Panc1 (cell line): ENCODE measurements at regions not wholly inside any gene's neighbourhood (a gene's known extent, or its start where the extent isn't known, plus 50 kb on each side); places are given as distances from the start of the nearest gene placed in this dataset.

ENCODE experiments used
- ATAC-seq: fragments of 200-7000 bp; cut with Tn5 transposase; 2 replicates; pipeline ENCODE4 v1.9.1; 2020; ENCODE audit warnings: mild to moderate bottlenecking, moderate library complexity
- BruUV-seq: library from RNA; stranded (reverse); fragments of 400-500 nt; replicated peaks from 2 replicates; lab custom pipeline; 2021; lab: Mats Ljungman, UMichigan
- CTCF ChIA-PET: fragments of 300-600 bp; sonication (Branson Sonifier 250); formaldehyde crosslinking; loops from one replicate; lab custom pipeline; 2022; ENCODE audit warnings: antibody characterized with exemption; lab: Charles Lee
- POLR2A ChIA-PET: fragments of 300-600 bp; sonication (Branson Sonifier 250); formaldehyde crosslinking; loops from one replicate; lab custom pipeline; 2022; ENCODE audit warnings: antibody characterized with exemption; lab: Charles Lee
- DNase-seq: peaks from one replicate; pipeline ENCODE4 v3.0.0-alpha.2; 2010; ENCODE audit warnings: low read depth, low spot score
- H3K27ac ChIP-seq: 2 replicates; pipeline ENCODE4 v1.5.1; 2011; ENCODE audit warnings: mild to moderate bottlenecking, low read length, inconsistent platforms
- H3K27me3 ChIP-seq: fragments of 200-500 bp; sonication (Bioruptor generic); 2 replicates; pipeline ENCODE4 v1.6.0; 2014; ENCODE audit warnings: low read length, inconsistent platforms; ENCODE audit not compliant: control insufficient read depth, insufficient read depth
- H3K36me3 ChIP-seq: fragments of 200-500 bp; sonication (Bioruptor generic); 2 replicates; pipeline ENCODE4 v1.5.1; 2014; ENCODE audit warnings: inconsistent platforms, mild to moderate bottlenecking, low read length, moderate library complexity; ENCODE audit not compliant: control insufficient read depth, insufficient read depth
- H3K4me1 ChIP-seq: 2 replicates; pipeline ENCODE4 v1.5.1; 2011; ENCODE audit warnings: inconsistent platforms, mild to moderate bottlenecking, low read length, moderate library complexity; ENCODE audit not compliant: control insufficient read depth, insufficient read depth
- H3K4me3 ChIP-seq, 2 experiments: 2 replicates each; pipeline ENCODE4 v1.5.1; 2011 to 2012; ENCODE audit warnings: low read depth in 2 of 2, low read length in 2 of 2, mild to moderate bottlenecking in 2 of 2, inconsistent platforms in 1 of 2, moderate library complexity in 1 of 2
- H3K9me3 ChIP-seq: fragments of 200-500 bp; sonication (Bioruptor generic); 2 replicates; pipeline ENCODE4 v1.5.1; 2014; ENCODE audit warnings: low read depth, mild to moderate bottlenecking, inconsistent platforms, low read length, moderate library complexity; ENCODE audit not compliant: control insufficient read depth, insufficient read depth
- POLR2AphosphoS5 ChIP-seq: IDR thresholded peaks from 2 replicates; pipeline ENCODE4 v1.6.1; 2012; ENCODE audit warnings: mild to moderate bottlenecking, low read depth, low read length, moderate library complexity
- REST ChIP-seq, 2 experiments: IDR thresholded peaks; 2 replicates each; pipeline ENCODE4 v1.6.1; 2011 to 2012; ENCODE audit warnings: low read depth in 2 of 2, control low read depth in 1 of 2, low read length in 1 of 2, mild to moderate bottlenecking in 1 of 2, moderate library complexity in 1 of 2; ENCODE audit not compliant: insufficient read depth in 1 of 2
- SIN3A ChIP-seq: IDR thresholded peaks from 2 replicates; pipeline ENCODE4 v1.6.1; 2012; ENCODE audit warnings: low read depth, mild to moderate bottlenecking, low read length, moderate library complexity, borderline replicate concordance; ENCODE audit not compliant: insufficient read depth
- TCF7L2 ChIP-seq: IDR thresholded peaks from 2 replicates; pipeline ENCODE4 v1.6.1; 2011; ENCODE audit warnings: mild to moderate bottlenecking, low read depth, low read length, inconsistent platforms
- in situ Hi-C: cut with HindIII; loops from 2 replicates; pipeline ENCODE4 v1.10.0; 2016; ENCODE audit warnings: low sequenced_read_pairs, low pct_unique_long_range_greater_than_20kb
- intact Hi-C: fragments of 100-400 bp; cut with micrococcal nuclease; formaldehyde crosslinking; loops from one replicate; pipeline ENCODE4 v1.10.0; 2022; ENCODE audit not compliant: unreplicated experiment
- TF ChIP-seq, protein P1 (sequence below): fragments of 450-650 bp; IDR thresholded peaks from 2 replicates; pipeline ENCODE4 v1.5.1; 2017; ENCODE audit warnings: mild to moderate bottlenecking

DNA sequence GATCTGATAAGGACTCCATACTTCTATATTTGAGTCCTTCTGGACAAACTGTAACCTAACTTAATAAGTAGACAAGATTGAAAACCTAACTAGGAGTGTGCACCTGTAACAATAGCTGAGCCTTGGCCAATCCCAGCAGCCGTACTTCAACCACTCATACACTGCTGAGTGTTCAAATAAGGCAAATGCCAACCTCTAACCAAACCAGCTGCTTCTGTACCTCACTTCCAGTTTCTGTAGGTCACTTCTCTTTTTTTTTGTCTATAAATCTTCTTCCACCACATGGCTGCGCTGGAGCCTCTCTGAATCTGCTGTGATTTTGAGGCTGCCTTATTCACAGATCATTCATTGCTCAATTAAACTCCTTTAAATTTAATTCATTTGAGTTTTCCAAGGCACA lies 753.2 kb downstream of the DNAJB9 start:
- CTCF ChIA-PET: no interaction called here

DNA sequence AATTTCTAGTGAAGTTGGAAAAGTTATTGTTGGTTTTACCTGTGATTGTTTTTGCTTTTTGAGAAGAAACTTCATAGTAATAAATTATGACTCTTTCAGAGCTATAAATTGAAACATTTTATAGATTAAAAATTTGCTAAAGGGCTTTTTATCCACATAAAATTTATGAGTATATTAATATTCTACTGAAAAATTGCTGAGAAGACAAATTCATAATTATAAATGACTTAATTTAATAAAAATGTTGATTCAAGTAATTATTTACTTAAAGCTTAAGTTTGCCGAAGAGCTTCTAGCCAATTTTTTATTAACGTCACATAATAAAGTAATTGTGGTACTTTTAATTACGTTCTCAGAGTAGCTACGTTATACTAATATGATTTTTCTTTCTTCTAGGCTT lies 761.7 kb downstream of the DNAJB9 start:
- in situ Hi-C loops (no loop called here), intact Hi-C loops (no loop called here)
- H3K27ac ChIP-seq: no peak overlapping the region
- H3K4me3 ChIP-seq: no peak overlapping the region
- DNase-seq (no peak), ATAC-seq (no peak)
- H3K4me1 ChIP-seq: no peaks in the 10 kb centered on the region
- H3K9me3 ChIP-seq: no peaks in the 10 kb centered on the region
- H3K36me3 ChIP-seq: no peaks in the 10 kb centered on the region
- BruUV-seq: no TSS peak
- CTCF ChIA-PET: no interaction called here
- TF ChIP-seq POLR2AphosphoS5: no peak
- TF ChIP-seq, protein P1, sequence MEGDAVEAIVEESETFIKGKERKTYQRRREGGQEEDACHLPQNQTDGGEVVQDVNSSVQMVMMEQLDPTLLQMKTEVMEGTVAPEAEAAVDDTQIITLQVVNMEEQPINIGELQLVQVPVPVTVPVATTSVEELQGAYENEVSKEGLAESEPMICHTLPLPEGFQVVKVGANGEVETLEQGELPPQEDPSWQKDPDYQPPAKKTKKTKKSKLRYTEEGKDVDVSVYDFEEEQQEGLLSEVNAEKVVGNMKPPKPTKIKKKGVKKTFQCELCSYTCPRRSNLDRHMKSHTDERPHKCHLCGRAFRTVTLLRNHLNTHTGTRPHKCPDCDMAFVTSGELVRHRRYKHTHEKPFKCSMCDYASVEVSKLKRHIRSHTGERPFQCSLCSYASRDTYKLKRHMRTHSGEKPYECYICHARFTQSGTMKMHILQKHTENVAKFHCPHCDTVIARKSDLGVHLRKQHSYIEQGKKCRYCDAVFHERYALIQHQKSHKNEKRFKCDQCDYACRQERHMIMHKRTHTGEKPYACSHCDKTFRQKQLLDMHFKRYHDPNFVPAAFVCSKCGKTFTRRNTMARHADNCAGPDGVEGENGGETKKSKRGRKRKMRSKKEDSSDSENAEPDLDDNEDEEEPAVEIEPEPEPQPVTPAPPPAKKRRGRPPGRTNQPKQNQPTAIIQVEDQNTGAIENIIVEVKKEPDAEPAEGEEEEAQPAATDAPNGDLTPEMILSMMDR: no peak
- TF ChIP-seq SIN3A: no peak
- no peak for TF ChIP-seq REST (IDR thresholded peaks at IDR 0.05; ENCODE audit: insufficient read depth in 1 of 2, low read depth in 2 of 2, low read length in 1 of 2)
- no peak for TF ChIP-seq TCF7L2
- H3K27me3 ChIP-seq: no peaks in the 10 kb centered on the region
- POLR2A ChIA-PET: no interaction called here

More for the DNA sequence above, 753.2 kb downstream of the DNAJB9 start:
- no peaks in the 10 kb centered on the region for H3K27me3 ChIP-seq
- BruUV-seq: no TSS peak
- in situ Hi-C loops (no loop called here), intact Hi-C loops (no loop called here)
- DNase-seq (no peak), ATAC-seq (no peak)
- no peaks in the 10 kb centered on the region for H3K4me1 ChIP-seq
- no peaks in the 10 kb centered on the region for H3K36me3 ChIP-seq
- no peak overlapping the region for H3K4me3 ChIP-seq
- POLR2A ChIA-PET: no interaction called here
- H3K9me3 ChIP-seq: no peaks in the 10 kb centered on the region
- TF ChIP-seq, protein P1: no peak
- TF ChIP-seq REST (IDR thresholded peaks at IDR 0.05; ENCODE audit: insufficient read depth in 1 of 2, low read depth in 2 of 2, low read length in 1 of 2) (no peak), TCF7L2 (no peak), SIN3A (no peak), POLR2AphosphoS5 (no peak)
- no peak overlapping the region for H3K27ac ChIP-seq
